ENCODE measurements at regions not wholly inside any gene's neighbourhood (a gene's known extent, or its start where the extent isn't known, plus 50 kb on each side); places are given as distances from the start of the nearest gene placed in this dataset.
"Not testable (repeated sequence)": the region's sequence is repeated elsewhere in the genome, so short reads cannot be mapped to it uniquely, and the experiment has no call there.

- DNase-seq = no peak
- in situ Hi-C loops (cut with MboI; ENCODE audit: low pct_unique_long_range_greater_than_20kb, low sequenced_read_pairs) = no loop called here
Observed at GRCh38 chrX:123121241-123121640, 62.8 kb upstream of the GRIA3 start.

DNA sequence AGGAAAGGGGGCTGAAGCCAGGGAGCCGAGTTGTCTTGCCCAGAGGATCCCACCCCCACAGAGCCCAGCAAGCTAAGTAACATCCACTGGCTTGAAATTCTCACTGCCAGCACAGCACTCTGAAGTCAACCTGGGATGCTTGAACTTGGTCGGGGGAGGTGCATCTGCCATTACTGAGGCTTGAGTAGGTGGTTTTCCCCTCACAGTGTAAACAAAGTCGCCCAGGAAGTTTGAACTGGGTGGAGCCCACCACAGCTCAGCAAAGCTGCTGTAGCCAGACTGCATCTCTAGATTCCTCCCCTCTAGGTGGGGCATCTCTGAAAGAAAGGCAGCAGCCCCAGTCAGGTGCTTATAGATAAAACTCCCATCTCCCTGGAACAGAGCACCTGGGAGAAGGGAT lies 54.3 kb upstream of the GRIA3 start:
- DNase-seq; in situ Hi-C loops (cut with MboI; ENCODE audit: low pct_unique_long_range_greater_than_20kb, low sequenced_read_pairs): not testable (repeated sequence)

All from KBM-7 (cell line).